Neural crest cell (in vitro differentiated cells): ENCODE measurements at regions not wholly inside any gene's neighbourhood (a gene's known extent, or its start where the extent isn't known, plus 50 kb on each side); places are given as distances from the start of the nearest gene placed in this dataset.

Source experiments
- DNase-seq: peaks from one replicate; pipeline ENCODE4 v3.0.0; 2021; ENCODE audit warnings: low read depth, mixed read lengths, low spot score
- H3K27ac Mint-ChIP-seq: one replicate; pipeline ENCODE4 v1.8.0; 2021; ENCODE audit warnings: mild to moderate bottlenecking, mixed read lengths; ENCODE audit not compliant: unreplicated experiment
- H3K27me3 Mint-ChIP-seq: 2 replicates; pipeline ENCODE4 v1.8.0; 2021; ENCODE audit warnings: low read depth, mild to moderate bottlenecking, mixed read lengths
- H3K36me3 Mint-ChIP-seq: 2 replicates; pipeline ENCODE4 v1.8.0; 2021; ENCODE audit warnings: low read depth, mild to moderate bottlenecking, mixed read lengths
- H3K4me1 Mint-ChIP-seq: 2 replicates; pipeline ENCODE4 v1.8.0; 2021; ENCODE audit warnings: mixed read lengths
- H3K4me3 Mint-ChIP-seq: one replicate; pipeline ENCODE4 v1.8.0; 2021; ENCODE audit warnings: mild to moderate bottlenecking, mixed read lengths
- H3K9me3 Mint-ChIP-seq: 2 replicates; pipeline ENCODE4 v1.8.0; 2021; ENCODE audit warnings: mixed read lengths
- TF ChIP-seq, protein P1 (sequence below): fragments of 200-600 bp; sonication (generic); conservative IDR thresholded peaks from 2 replicates; pipeline ENCODE4 v1.5.0; 2021; ENCODE audit warnings: antibody characterized with exemption, mild to moderate bottlenecking

GRCh38 chr2:123953846-123954245 lies 71.2 kb upstream of the CNTNAP5 start:
- no peaks in the 10 kb centered on the region for H3K36me3 Mint-ChIP-seq
- no peak for DNase-seq
- peaks cover 7% of the 10 kb centered on the region for H3K9me3 Mint-ChIP-seq
- H3K4me1 Mint-ChIP-seq, result no peaks in the 10 kb centered on the region
- H3K27me3 Mint-ChIP-seq, result no peaks in the 10 kb centered on the region
- no peak overlapping the region for H3K4me3 Mint-ChIP-seq
- TF ChIP-seq, protein P1, sequence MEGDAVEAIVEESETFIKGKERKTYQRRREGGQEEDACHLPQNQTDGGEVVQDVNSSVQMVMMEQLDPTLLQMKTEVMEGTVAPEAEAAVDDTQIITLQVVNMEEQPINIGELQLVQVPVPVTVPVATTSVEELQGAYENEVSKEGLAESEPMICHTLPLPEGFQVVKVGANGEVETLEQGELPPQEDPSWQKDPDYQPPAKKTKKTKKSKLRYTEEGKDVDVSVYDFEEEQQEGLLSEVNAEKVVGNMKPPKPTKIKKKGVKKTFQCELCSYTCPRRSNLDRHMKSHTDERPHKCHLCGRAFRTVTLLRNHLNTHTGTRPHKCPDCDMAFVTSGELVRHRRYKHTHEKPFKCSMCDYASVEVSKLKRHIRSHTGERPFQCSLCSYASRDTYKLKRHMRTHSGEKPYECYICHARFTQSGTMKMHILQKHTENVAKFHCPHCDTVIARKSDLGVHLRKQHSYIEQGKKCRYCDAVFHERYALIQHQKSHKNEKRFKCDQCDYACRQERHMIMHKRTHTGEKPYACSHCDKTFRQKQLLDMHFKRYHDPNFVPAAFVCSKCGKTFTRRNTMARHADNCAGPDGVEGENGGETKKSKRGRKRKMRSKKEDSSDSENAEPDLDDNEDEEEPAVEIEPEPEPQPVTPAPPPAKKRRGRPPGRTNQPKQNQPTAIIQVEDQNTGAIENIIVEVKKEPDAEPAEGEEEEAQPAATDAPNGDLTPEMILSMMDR, result no peak
- no peak overlapping the region for H3K27ac Mint-ChIP-seq

GRCh38 chr2:123958011-123958410 lies 67.1 kb upstream of the CNTNAP5 start:
- TF ChIP-seq, protein P1, result no peak
- Mint-ChIP-seq H3K27me3 (no peaks in the 10 kb centered on the region), H3K27ac (no peak overlapping the region), H3K9me3 (peaks cover 4% of the 10 kb centered on the region), H3K4me1 (no peaks in the 10 kb centered on the region), H3K4me3 (no peak overlapping the region), H3K36me3 (no peaks in the 10 kb centered on the region)
- DNase-seq, result no peak

GRCh38 chr2:123961576-123961975 lies 63.5 kb upstream of the CNTNAP5 start:
- Mint-ChIP-seq H3K36me3 (no peaks in the 10 kb centered on the region), H3K4me3 (no peak overlapping the region), H3K27ac (no peak overlapping the region), H3K4me1 (no peaks in the 10 kb centered on the region), H3K9me3 (peaks cover 6% of the 10 kb centered on the region), H3K27me3 (no peaks in the 10 kb centered on the region)
- no peak for DNase-seq
- TF ChIP-seq, protein P1, result no peak

- DNase-seq, result no peak
- Mint-ChIP-seq H3K27me3 (no peaks in the 10 kb centered on the region), H3K4me1 (no peaks in the 10 kb centered on the region), H3K36me3 (no peaks in the 10 kb centered on the region), H3K9me3 (no peaks in the 10 kb centered on the region), H3K4me3 (no peak overlapping the region), H3K27ac (no peak overlapping the region)
- TF ChIP-seq, protein P1, result no peak
These were observed 53.3 kb upstream of the CNTNAP5 start for GRCh38 chr2:123971564-123972318.
